Vagina (tissue), 2 donors: ENCODE measurements at regions not wholly inside any gene's neighbourhood (a gene's known extent, or its start where the extent isn't known, plus 50 kb on each side); places are given as distances from the start of the nearest gene placed in this dataset.

Experiments used
- DNase-seq, 2 donors: peaks; one replicate each; pipeline ENCODE4 v3.0.0-alpha.2; 2017; ENCODE audit errors: extremely low spot score in 2 of 2
- H3K27ac ChIP-seq: fragments of 200-600 bp; sonication (generic); one replicate; pipeline ENCODE4 v1.5.1; 2019
- H3K27me3 ChIP-seq: fragments of 200-600 bp; sonication (generic); one replicate; pipeline ENCODE4 v1.5.1; 2019
- H3K36me3 ChIP-seq, 2 donors: fragments of 200-600 bp; sonication (generic); one replicate each; pipeline ENCODE4 v1.5.1; 2017 to 2019
- H3K4me1 ChIP-seq: fragments of 200-600 bp; sonication (generic); one replicate; pipeline ENCODE4 v1.5.1; 2019
- H3K4me3 ChIP-seq, 2 donors: fragments of 200-600 bp; sonication (generic); 1 replicate in 1 of 2; 2 replicates in 1 of 2; pipeline ENCODE4 v1.5.1; 2016 to 2019
- H3K9me3 ChIP-seq: fragments of 200-600 bp; sonication (generic); one replicate; pipeline ENCODE4 v1.5.1; 2019
- CTCF ChIP-seq, 3 experiments: fragments of 450-650 bp in 2 of 3; fragments of 200-600 bp in 1 of 3; sonication (generic) in 1 of 3; IDR thresholded peaks; one replicate each; pipeline ENCODE4 v1.5.1; 2017 to 2019; ENCODE audit warnings: antibody characterized with exemption in 3 of 3, mild to moderate bottlenecking in 2 of 3, moderate library complexity in 2 of 3
- POLR2A ChIP-seq, 2 donors: fragments of 450-650 bp; IDR thresholded peaks; one replicate each; pipeline ENCODE4 v1.6.1; 2017; ENCODE audit warnings: antibody characterized with exemption in 2 of 2, mild to moderate bottlenecking in 2 of 2, moderate library complexity in 2 of 2
- POLR2AphosphoS5 ChIP-seq, 2 donors: sonication (generic); formaldehyde crosslinking; IDR thresholded peaks; one replicate each; pipeline ENCODE4 v1.9.0; 2017; ENCODE audit warnings: antibody characterized with exemption in 2 of 2, mild to moderate bottlenecking in 2 of 2, low read depth in 1 of 2; ENCODE audit not compliant: insufficient read depth in 1 of 2
- intact Hi-C: fragments of 100-400 bp; cut with DNase I; formaldehyde crosslinking; loops from one replicate; pipeline ENCODE4 v1.15.1; 2023

- Histone ChIP-seq H3K27me3 (no peaks in the 10 kb centered on the region), H3K27ac (no peak overlapping the region), H3K4me1 (no peaks in the 10 kb centered on the region), H3K9me3 (no peaks in the 10 kb centered on the region), H3K4me3 (no peak overlapping the region), H3K36me3 (no peaks in the 10 kb centered on the region)
- intact Hi-C loops: no loop called here
- DNase-seq: no peak
- no peak for TF ChIP-seq POLR2A (IDR thresholded peaks at IDR 0.05)
- no peak for TF ChIP-seq POLR2AphosphoS5 (IDR thresholded peaks at IDR 0.05; ENCODE audit: insufficient read depth in 1 of 2, low read depth in 1 of 2)
- TF ChIP-seq CTCF (IDR thresholded peaks at IDR 0.05): no peak
Measured at GRCh38 chr3:127363171-127363570, 75.3 kb upstream of the PRR20G start.

- no peak for TF ChIP-seq POLR2A (IDR thresholded peaks at IDR 0.05)
- no peak for TF ChIP-seq POLR2AphosphoS5 (IDR thresholded peaks at IDR 0.05; ENCODE audit: insufficient read depth in 1 of 2, low read depth in 1 of 2)
- no peak for TF ChIP-seq CTCF (IDR thresholded peaks at IDR 0.05)
- Histone ChIP-seq H3K4me1 (no peaks in the 10 kb centered on the region), H3K9me3 (no peaks in the 10 kb centered on the region), H3K27ac (no peak overlapping the region), H3K27me3 (no peaks in the 10 kb centered on the region), H3K4me3 (no peak overlapping the region), H3K36me3 (no peaks in the 10 kb centered on the region)
- intact Hi-C loops: no loop called here
- DNase-seq: no peak
Measured at GRCh38 chr3:127360647-127361046, 72.8 kb upstream of the PRR20G start.

GRCh38 chr3:127358641-127359040 is 70.8 kb upstream of the PRR20G start:
- TF ChIP-seq POLR2AphosphoS5 (IDR thresholded peaks at IDR 0.05; ENCODE audit: insufficient read depth in 1 of 2, low read depth in 1 of 2) (no peak), CTCF (IDR thresholded peaks at IDR 0.05) (no peak)
- peak; percentile 72 to 74 for DNase-seq
- no peaks in the 10 kb centered on the region for H3K9me3 ChIP-seq
- H3K4me1 ChIP-seq: no peaks in the 10 kb centered on the region
- intact Hi-C loops: no loop called here
- H3K36me3 ChIP-seq: no peaks in the 10 kb centered on the region
- no peak overlapping the region for H3K27ac ChIP-seq
- no peak overlapping the region for H3K4me3 ChIP-seq
- H3K27me3 ChIP-seq: no peaks in the 10 kb centered on the region

GRCh38 chr3:127356381-127356780 is 68.5 kb upstream of the PRR20G start:
- Histone ChIP-seq H3K4me1 (no peaks in the 10 kb centered on the region), H3K27ac (no peak overlapping the region), H3K4me3 (no peak overlapping the region), H3K36me3 (no peaks in the 10 kb centered on the region), H3K27me3 (no peaks in the 10 kb centered on the region), H3K9me3 (no peaks in the 10 kb centered on the region)
- intact Hi-C loops: no loop called here
- DNase-seq: peak; percentile 44 to 52
- TF ChIP-seq POLR2AphosphoS5 (IDR thresholded peaks at IDR 0.05; ENCODE audit: insufficient read depth in 1 of 2, low read depth in 1 of 2): no peak
- TF ChIP-seq CTCF (IDR thresholded peaks at IDR 0.05): no peak
- no peak for TF ChIP-seq POLR2A (IDR thresholded peaks at IDR 0.05)

- peak; percentile 64 to 74 for DNase-seq
- intact Hi-C loops: no loop called here
- Histone ChIP-seq H3K36me3 (no peaks in the 10 kb centered on the region), H3K9me3 (no peaks in the 10 kb centered on the region), H3K27ac (no peak overlapping the region), H3K4me1 (no peaks in the 10 kb centered on the region), H3K4me3 (no peak overlapping the region), H3K27me3 (no peaks in the 10 kb centered on the region)
- TF ChIP-seq POLR2A (IDR thresholded peaks at IDR 0.05): no peak
- no peak for TF ChIP-seq CTCF (IDR thresholded peaks at IDR 0.05)
- TF ChIP-seq POLR2AphosphoS5 (IDR thresholded peaks at IDR 0.05; ENCODE audit: insufficient read depth in 1 of 2, low read depth in 1 of 2): no peak
Measured at GRCh38 chr3:127354761-127355160, 66.9 kb upstream of the PRR20G start.
